ENCODE measurements at regions not wholly inside any gene's neighbourhood (a gene's known extent, or its start where the extent isn't known, plus 50 kb on each side); places are given as distances from the start of the nearest gene placed in this dataset.

DNA sequence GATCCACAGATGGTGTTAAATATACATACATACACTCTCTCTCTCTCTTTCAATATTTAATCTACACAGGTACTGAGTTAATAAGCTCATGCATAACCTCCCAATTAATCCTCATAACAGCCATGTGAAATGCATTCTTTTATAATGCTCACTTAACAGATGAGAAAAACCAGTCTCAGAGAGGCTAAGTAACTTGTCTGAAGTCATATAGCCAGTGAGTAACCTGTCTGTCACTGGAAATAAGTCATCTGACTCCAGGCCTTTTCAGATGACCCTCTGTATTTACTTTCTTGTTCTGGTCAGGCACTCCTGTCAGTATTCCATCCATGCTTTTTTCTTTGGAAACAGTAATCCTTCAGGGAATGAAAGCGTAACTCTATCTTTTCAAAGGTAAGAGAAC lies 594.0 kb upstream of the TENM4 start:
- TF ChIP-seq CTCF (IDR thresholded peaks at IDR 0.05), result no peak
- TF ChIP-seq POLR2A (IDR thresholded peaks at IDR 0.05), result no peak
